ENCODE measurements at regions not wholly inside any gene's neighbourhood (a gene's known extent, or its start where the extent isn't known, plus 50 kb on each side); places are given as distances from the start of the nearest gene placed in this dataset.
"Not testable (repeated sequence)": the region's sequence is repeated elsewhere in the genome, so short reads cannot be mapped to it uniquely, and the experiment has no call there.

- DNase-seq (ENCODE audit: low read depth), result no peak
These were observed 962.3 kb upstream of the PRKX start for GRCh38 chrX:4675686-4676300.

- DNase-seq (ENCODE audit: low read depth), result no peak
These were observed 960.8 kb upstream of the PRKX start for GRCh38 chrX:4674028-4674782.

DNA sequence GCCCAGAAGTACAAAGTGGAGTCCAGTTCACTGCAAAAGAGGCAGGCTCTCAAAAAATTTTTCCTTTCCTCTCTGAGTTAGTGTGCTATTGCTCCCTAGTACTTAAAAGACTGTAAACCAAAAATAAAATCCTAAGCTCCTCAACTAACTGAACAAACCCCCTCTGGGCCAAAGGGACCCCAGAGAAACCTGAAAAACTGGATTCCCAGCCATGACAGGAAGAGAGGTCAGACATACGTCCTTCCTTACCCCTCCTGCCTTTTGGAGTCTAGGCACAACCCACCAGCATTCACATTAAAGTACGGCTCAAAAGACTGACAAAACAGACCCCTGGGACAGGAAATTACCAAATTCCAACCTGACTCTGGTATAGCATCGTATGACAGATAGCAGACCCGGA lies 957.9 kb upstream of the PRKX start:
- no peak for DNase-seq (ENCODE audit: low read depth)

GRCh38 chrX:4670606-4671005 lies 957.2 kb upstream of the PRKX start:
- no peak for DNase-seq (ENCODE audit: low read depth)

GRCh38 chrX:4668802-4669536 lies 955.5 kb upstream of the PRKX start:
- DNase-seq (ENCODE audit: low read depth), result no peak

DNA sequence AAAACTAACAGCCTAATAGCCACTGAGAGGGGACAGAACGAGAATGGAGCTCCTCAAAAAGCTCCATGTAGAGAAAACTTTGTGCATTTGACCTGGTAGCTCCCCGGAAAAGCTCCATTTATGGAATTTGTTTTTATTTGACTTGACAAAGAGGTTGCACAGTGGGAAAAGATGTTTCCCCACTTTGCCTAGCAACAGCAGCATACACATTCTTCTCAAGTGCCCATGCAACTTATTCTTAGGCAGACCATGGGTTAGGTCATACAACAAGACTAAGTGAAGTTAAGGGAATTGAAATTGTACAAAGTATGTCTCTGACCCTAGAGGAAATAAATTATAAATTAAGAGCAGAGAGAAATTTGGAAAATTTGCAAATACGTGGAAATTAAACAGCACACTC lies 949.6 kb upstream of the PRKX start:
- no peak for DNase-seq (ENCODE audit: low read depth)

GRCh38 chrX:4661771-4662170 lies 948.3 kb upstream of the PRKX start:
- no peak for DNase-seq (ENCODE audit: low read depth)

- no peak for DNase-seq (ENCODE audit: low read depth)
These were observed 943.0 kb upstream of the PRKX start for GRCh38 chrX:4656419-4656818.

DNA sequence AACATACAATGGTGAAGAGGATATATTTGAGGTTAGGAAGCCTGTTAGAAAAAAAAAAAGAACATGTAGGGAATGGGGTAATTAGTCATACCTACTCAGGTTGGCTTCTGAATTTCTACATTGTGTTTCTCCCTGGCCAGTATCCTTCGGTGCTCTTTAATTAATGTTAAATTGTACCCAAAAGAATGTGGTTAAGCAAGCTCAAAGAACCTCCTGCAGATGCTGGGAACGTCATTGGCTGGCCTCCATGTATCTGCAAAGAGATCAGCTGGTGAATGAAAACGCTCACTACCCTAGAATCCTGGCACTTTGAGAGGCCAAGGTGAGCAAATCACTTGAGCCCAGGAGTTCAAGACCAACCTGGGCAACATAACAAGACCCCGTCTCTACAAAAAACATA lies 942.3 kb upstream of the PRKX start:
- DNase-seq (ENCODE audit: low read depth), result no peak

GRCh38 chrX:4642114-4642513 lies 928.7 kb upstream of the PRKX start:
- no peak for DNase-seq (ENCODE audit: low read depth)

DNA sequence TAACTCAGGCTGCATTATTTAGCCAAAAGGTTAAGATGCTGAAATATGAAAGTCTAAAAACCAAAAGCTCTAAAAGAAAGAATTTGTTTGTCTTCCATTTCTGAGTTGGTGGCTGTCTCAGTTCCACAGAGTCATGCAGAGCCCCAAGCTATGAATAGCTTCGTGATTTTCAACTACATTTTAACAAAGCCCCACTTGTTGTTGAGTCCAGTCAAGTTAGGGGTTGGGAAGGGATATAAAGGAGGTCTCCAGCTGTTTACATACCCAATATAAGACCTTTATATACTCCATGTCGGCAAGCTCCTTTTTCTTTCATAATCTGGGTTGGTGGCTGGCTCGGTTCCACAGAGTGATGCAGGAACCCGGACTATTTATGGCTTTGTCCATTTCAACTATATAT lies 924.6 kb upstream of the PRKX start:
- DNase-seq (ENCODE audit: low read depth), result no peak

DNA sequence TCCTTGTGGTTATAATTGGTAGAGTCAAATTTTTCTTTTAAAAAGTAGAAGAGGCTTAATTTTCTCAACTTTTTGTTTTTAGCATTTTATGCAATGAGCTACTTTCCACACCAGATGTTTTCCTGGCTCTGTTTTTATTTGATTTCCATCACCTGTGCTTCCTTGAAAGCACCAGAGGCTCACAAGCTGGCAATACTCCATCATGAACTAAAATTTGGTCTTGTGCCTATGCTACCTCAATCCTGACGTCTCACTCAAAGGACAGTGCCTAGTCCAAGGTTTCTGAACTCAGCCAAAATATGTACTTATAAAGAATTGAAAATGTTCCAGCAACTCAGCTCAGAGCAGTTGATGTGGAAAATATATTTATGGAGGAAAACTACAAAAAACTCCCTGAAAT lies 914.0 kb upstream of the PRKX start:
- no peak for DNase-seq (ENCODE audit: low read depth)

DNA sequence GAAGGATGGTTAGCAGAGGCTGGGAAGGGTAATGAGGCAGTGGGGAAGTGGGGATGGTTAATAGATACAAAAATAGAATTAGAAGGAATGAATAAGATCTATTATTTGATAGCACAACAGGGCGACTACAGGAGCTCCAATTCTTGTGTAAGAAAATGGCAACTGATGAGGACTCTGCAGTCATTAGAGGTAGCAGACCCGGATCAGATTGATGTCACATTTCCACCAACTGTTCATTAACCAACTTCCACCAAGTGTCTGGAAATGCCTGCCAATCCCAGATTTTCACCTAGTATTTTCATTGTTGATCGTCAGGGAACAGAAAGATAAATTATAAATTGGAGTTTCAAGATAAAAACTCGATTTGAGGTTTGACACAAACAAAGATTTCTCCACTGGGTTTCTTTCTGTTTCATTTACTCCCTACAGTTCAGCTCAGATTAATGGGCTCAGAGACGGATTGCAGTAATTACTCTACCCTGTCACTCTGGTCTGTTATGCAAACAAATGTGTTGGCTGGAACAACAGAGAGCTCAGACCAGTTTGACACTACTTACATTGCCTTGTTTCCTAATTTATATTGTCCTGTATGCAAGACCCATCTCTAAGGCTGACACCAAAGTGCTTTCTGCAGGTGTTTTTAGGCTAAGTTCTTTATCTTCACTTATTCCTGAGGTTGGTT lies 909.2 kb upstream of the PRKX start:
- DNase-seq (ENCODE audit: low read depth), result no peak

- not testable (repeated sequence) for DNase-seq (ENCODE audit: low read depth)
These were observed 900.2 kb upstream of the PRKX start for GRCh38 chrX:4613651-4614050.

- DNase-seq (ENCODE audit: low read depth), result no peak
These were observed 875.4 kb upstream of the PRKX start for GRCh38 chrX:4588893-4589292.

DNA sequence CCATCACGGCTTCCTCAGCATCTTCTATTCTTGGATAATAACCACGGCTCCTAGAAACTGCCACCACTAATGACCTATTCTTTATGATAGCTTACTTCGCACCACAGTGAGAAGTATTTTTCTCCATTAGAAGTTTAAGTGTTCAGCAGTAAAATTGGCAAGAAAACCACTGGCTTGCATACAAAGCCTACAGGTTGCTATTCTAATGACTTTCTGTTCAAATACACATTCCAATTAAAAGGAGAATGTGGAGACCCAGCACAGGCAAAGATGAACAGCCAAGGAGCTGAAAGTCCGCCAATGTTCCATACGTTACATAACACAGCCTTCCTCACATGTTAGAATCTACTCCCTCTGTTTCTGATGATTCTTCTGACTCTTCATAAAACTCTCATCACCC lies 875.0 kb upstream of the PRKX start:
- no peak for DNase-seq (ENCODE audit: low read depth)

DNA sequence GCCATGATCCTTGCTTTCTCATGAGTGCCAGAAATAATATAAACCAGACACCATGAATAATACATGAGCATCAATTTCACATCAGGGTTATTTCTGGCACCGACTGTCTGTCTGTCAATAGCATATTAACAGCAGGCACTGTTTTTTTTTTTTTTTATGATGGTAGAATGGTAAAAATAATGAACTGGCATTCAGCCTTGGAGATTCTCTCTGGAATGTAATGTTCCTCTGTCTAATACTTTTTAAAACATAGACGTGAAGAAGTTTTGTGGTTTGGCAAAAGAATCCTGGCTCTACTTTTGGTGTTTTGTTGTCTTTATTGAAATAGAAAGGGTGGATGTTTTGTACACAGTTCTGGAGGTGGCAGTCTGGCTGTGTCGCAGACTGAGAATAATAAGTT lies 874.6 kb upstream of the PRKX start:
- no peak for DNase-seq (ENCODE audit: low read depth)

DNA sequence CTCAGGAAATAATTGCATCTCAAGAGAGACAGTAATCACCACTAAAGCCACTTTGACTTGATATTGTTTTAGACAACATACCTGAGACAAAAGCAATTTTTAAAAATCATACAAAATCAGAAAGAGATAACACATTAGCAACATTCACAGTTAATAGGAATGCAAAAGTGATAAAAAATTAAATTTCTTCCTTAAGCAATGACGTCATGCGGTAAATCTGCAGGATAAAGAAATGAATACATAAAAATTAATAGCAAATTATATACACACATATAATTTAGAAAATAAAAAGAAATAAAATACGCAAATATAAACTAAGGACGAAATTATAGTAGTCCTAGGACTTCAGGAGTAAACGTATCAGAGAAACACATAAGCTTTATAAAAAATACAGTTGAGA lies 866.5 kb upstream of the PRKX start:
- no peak for DNase-seq (ENCODE audit: low read depth)

DNA sequence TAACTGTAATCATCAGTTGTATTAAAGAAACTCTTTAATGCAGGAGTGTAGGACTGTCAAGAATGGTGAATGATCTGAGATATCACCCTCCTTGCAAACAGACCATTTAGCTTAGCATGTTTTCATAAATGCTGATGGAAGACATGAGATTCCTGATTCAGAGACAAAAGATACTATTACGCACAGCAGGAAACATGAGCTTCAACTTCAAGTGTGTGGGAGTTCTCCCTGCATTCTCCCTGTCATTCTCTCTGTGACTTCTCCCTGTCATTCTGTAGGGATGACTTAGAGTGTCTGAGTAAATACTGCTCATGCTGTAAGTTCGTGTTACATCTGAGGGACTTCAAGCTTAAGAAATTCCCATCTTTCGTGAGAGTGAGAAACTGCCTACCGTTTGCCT lies 866.0 kb upstream of the PRKX start:
- DNase-seq (ENCODE audit: low read depth), result no peak

- no peak for DNase-seq (ENCODE audit: low read depth)
These were observed 859.2 kb upstream of the PRKX start for GRCh38 chrX:4572691-4573090.

GRCh38 chrX:4570151-4570550 lies 856.7 kb upstream of the PRKX start:
- no peak for DNase-seq (ENCODE audit: low read depth)

DNA sequence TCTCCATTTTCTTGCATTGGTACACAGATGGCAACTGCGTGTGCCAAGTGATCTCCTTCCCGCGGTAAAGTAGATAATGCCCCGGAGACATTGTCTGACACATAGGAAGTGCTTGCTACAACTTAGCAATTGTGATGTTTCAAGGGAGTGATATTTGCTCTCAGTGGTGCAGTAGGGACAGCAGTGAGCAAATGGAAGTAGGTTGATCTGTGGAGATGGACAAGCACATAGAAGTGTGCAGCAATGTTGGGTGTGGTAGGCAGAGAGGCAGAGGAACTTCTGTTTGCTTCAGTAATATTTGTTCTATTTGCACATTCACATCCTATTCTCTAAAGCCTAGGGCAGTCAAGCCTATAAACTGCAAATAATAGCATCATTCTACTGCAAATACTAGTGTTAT lies 846.7 kb upstream of the PRKX start:
- no peak for DNase-seq (ENCODE audit: low read depth)

DNA sequence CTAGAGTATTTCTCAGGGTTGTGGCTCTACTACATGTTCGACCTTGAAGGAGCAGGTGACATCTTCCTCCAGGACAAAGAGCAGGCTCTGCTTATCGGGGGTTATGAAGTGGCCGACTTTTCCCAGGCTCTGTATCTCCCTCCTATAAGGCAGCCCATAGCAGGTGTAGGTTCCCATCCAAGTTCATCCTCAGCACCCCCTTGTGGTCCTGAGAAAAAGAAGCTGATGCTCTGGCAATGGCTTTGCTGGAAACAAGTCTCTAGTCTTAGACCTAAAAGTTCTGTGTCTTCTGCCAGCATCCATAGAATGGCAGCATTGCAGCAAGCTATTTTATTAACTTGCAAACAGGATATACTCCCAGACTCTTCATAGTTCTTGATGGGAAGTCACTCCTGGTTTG lies 836.6 kb upstream of the PRKX start:
- DNase-seq (ENCODE audit: low read depth), result no peak

All from activated gamma-delta T cell treated with anti-CD3 and anti-CD28 coated beads, Interleukin-2, amount 50 U/mL, for 16 hours (primary cell).